IMR-90 (cell line): ENCODE measurements at regions not wholly inside any gene's neighbourhood (a gene's known extent, or its start where the extent isn't known, plus 50 kb on each side); places are given as distances from the start of the nearest gene placed in this dataset.
A peak's percentile ranks its signal among the peaks of the same experiment; 100 is the strongest.

Source experiments
- ATAC-seq: fragments of 200-7000 bp; cut with Tn5 transposase; 2 replicates; pipeline ENCODE4 v1.9.1; 2020; ENCODE audit warnings: low read depth, mild to moderate bottlenecking, moderate library complexity
- BruUV-seq: library from RNA; stranded (reverse); fragments of 400-500 nt; replicated peaks from 2 replicates; lab custom pipeline; 2021; lab: Mats Ljungman, UMichigan
- CTCF ChIA-PET: fragments of 300-600 bp; formaldehyde crosslinking; extraction: SDS; loops from one replicate; lab custom pipeline; 2021; ENCODE audit warnings: antibody characterized with exemption; lab: Yijun Ruan, JAX
- POLR2A ChIA-PET: fragments of 300-600 bp; sonication (Branson Sonifier 250); formaldehyde crosslinking; loops from one replicate; lab custom pipeline; 2022; ENCODE audit warnings: antibody characterized with exemption; ENCODE audit not compliant: unreplicated experiment; lab: Charles Lee
- DNase-seq: peaks from one replicate; pipeline ENCODE4 v3.0.0; 2013
- H2AFZ ChIP-seq: replicated peaks from 2 replicates; pipeline ENCODE3; 2013; ENCODE audit warnings: low read length, mild to moderate bottlenecking; ENCODE audit not compliant: poor library complexity
- H2AK5ac ChIP-seq: 2 replicates; pipeline ENCODE4 v1.6.1; 2013; ENCODE audit warnings: low read depth, low read length, inconsistent platforms
- H2AK9ac ChIP-seq: replicated peaks from 2 replicates; pipeline ENCODE3; 2013; ENCODE audit warnings: mild to moderate bottlenecking, low read depth, low read length, moderate library complexity; ENCODE audit not compliant: poor library complexity
- H2BK120ac ChIP-seq: 2 replicates; pipeline ENCODE4 v1.6.1; 2013; ENCODE audit warnings: low read depth, low read length, inconsistent platforms
- H2BK15ac ChIP-seq: 3 replicates; pipeline ENCODE4 v1.6.1; 2013; ENCODE audit warnings: low read depth, low read length, inconsistent platforms
- H2BK20ac ChIP-seq: 2 replicates; pipeline ENCODE4 v1.6.1; 2013; ENCODE audit warnings: low read depth, mild to moderate bottlenecking, inconsistent platforms, low read length, moderate library complexity
- H2BK5ac ChIP-seq: 2 replicates; pipeline ENCODE4 v1.6.1; 2013; ENCODE audit warnings: mild to moderate bottlenecking, low read depth, low read length, inconsistent platforms; ENCODE audit not compliant: poor library complexity, severe bottlenecking
- H3K14ac ChIP-seq: replicated peaks from 2 replicates; pipeline ENCODE4 v1.6.1; 2013; ENCODE audit warnings: low read depth, low read length, inconsistent platforms
- H3K18ac ChIP-seq: 2 replicates; pipeline ENCODE4 v1.6.1; 2013; ENCODE audit warnings: low read depth, low read length, control low read depth
- H3K23ac ChIP-seq: 2 replicates; pipeline ENCODE4 v1.6.1; 2013; ENCODE audit warnings: low read depth, low read length, inconsistent platforms
- H3K27ac ChIP-seq: 2 replicates; pipeline ENCODE4 v1.5.1; 2013; ENCODE audit warnings: mild to moderate bottlenecking, control low read depth, low read length; ENCODE audit not compliant: insufficient read depth
- H3K27me3 ChIP-seq: 2 replicates; pipeline ENCODE4 v1.6.1; 2013; ENCODE audit warnings: low read length; ENCODE audit not compliant: control insufficient read depth, insufficient read depth
- H3K36me3 ChIP-seq: 2 replicates; pipeline ENCODE4 v1.6.1; 2013; ENCODE audit warnings: low read length, mixed read lengths; ENCODE audit not compliant: control insufficient read depth, insufficient read depth
- H3K4ac ChIP-seq: 2 replicates; pipeline ENCODE4 v1.6.1; 2013; ENCODE audit warnings: low read depth, low read length, inconsistent platforms
- H3K4me1 ChIP-seq: 2 replicates; pipeline ENCODE4 v1.6.1; 2013; ENCODE audit warnings: low read length, mixed read lengths; ENCODE audit not compliant: control insufficient read depth, insufficient read depth
- H3K4me2 ChIP-seq: 2 replicates; pipeline ENCODE4 v1.6.1; 2013; ENCODE audit warnings: low read depth, mild to moderate bottlenecking, control low read depth, low read length, moderate library complexity
- H3K4me3 ChIP-seq: 2 replicates; pipeline ENCODE4 v1.5.1; 2013; ENCODE audit warnings: low read depth, mild to moderate bottlenecking, control low read depth, low read length, moderate library complexity; ENCODE audit not compliant: insufficient read depth
- H3K56ac ChIP-seq: 2 replicates; pipeline ENCODE4 v1.6.1; 2013; ENCODE audit warnings: low read length, inconsistent platforms; ENCODE audit not compliant: insufficient read depth; ENCODE audit errors: extremely low read depth
- H3K79me1 ChIP-seq, 2 experiments: 2 replicates each; pipeline ENCODE4 v1.6.1; 2013; ENCODE audit warnings: low read length in 2 of 2, inconsistent platforms in 1 of 2, low read depth in 1 of 2
- H3K9ac ChIP-seq: 2 replicates; pipeline ENCODE4 v1.6.1; 2013; ENCODE audit warnings: low read depth, low read length, control low read depth
- H3K9me1 ChIP-seq: 2 replicates; pipeline ENCODE4 v1.6.1; 2013; ENCODE audit warnings: low read length, inconsistent platforms; ENCODE audit not compliant: insufficient read depth
- H3K9me3 ChIP-seq: 2 replicates; pipeline ENCODE4 v1.6.1; 2013; ENCODE audit warnings: low read length; ENCODE audit not compliant: control insufficient read depth, insufficient read depth
- H4K20me1 ChIP-seq: 2 replicates; pipeline ENCODE4 v1.6.1; 2013; ENCODE audit warnings: low read length, inconsistent platforms; ENCODE audit not compliant: insufficient read depth
- H4K5ac ChIP-seq: 2 replicates; pipeline ENCODE4 v1.6.1; 2013; ENCODE audit warnings: mild to moderate bottlenecking, low read depth, low read length, control low read depth
- H4K8ac ChIP-seq, 2 experiments: 2 replicates each; pipeline ENCODE4 v1.6.1; 2013; ENCODE audit warnings: low read depth in 2 of 2, low read length in 2 of 2, control low read depth in 1 of 2, inconsistent platforms in 1 of 2
- H4K91ac ChIP-seq: 2 replicates; pipeline ENCODE4 v1.6.1; 2013; ENCODE audit warnings: low read depth, low read length, inconsistent platforms; ENCODE audit not compliant: insufficient read depth
- MAZ ChIP-seq: IDR thresholded peaks from 2 replicates; pipeline ENCODE4 v1.6.1; 2012; ENCODE audit warnings: low read depth, mild to moderate bottlenecking, low read length, improper control_type of control experiment, moderate library complexity, borderline replicate concordance
- MXI1 ChIP-seq: IDR thresholded peaks from 2 replicates; pipeline ENCODE4 v1.6.1; 2012; ENCODE audit warnings: low read depth, mild to moderate bottlenecking, low read length, moderate library complexity, borderline replicate concordance
- POLR2A ChIP-seq: IDR thresholded peaks from 2 replicates; pipeline ENCODE4 v1.6.1; 2012; ENCODE audit warnings: mild to moderate bottlenecking, low read depth, low read length
- RAD21 ChIP-seq: IDR thresholded peaks from 2 replicates; pipeline ENCODE4 v1.6.1; 2012; ENCODE audit warnings: low read length, improper control_type of control experiment
- WGBS, 2 experiments: methylation state at CpG; one replicate each; pipeline versions ENCODE4 v1.1.5 to v1.1.7; 2013; ENCODE audit warnings: missing lambda C conversion rate in 2 of 2; ENCODE audit not compliant: insufficient read length in 1 of 2; ENCODE audit errors: extremely low coverage in 2 of 2; 5-methylcytosine and 5-hydroxymethylcytosine counted together
- dilution Hi-C: fragments of 300-500 bp; cut with HindIII; formaldehyde crosslinking; loops from one replicate; pipeline ENCODE4 v1.14.3; 2018; ENCODE audit warnings: low sequenced_read_pairs; ENCODE audit not compliant: unreplicated experiment
- in situ Hi-C: fragments of 300-500 bp; cut with MboI; formaldehyde crosslinking; loops from 3 replicates; pipeline ENCODE4 v1.14.3; 2019; ENCODE audit warnings: low sequenced_read_pairs, inconsistent platforms, mixed read lengths
- intact Hi-C: fragments of 100-400 bp; cut with micrococcal nuclease; formaldehyde crosslinking; loops from 2 replicates; pipeline ENCODE4 v1.10.0; 2022
- TF ChIP-seq, protein P1 (sequence below): fragments of 150-350 bp; IDR thresholded peaks from 2 replicates; pipeline ENCODE4 v1.6.1; 2016; ENCODE audit warnings: low read depth, mild to moderate bottlenecking, low read length, moderate library complexity, borderline replicate concordance
- TF ChIP-seq, protein P2 (sequence below): conservative IDR thresholded peaks from 2 replicates; pipeline ENCODE4 v1.5.1; 2012; ENCODE audit warnings: mild to moderate bottlenecking, low read depth, low read length, improper control_type of control experiment
- TF ChIP-seq, protein P3 (sequence below): fragments of 150-350 bp; IDR thresholded peaks from 2 replicates; pipeline ENCODE4 v1.6.1; 2017; ENCODE audit warnings: mild to moderate bottlenecking, antibody characterized with exemption, low read length, low read depth

DNA sequence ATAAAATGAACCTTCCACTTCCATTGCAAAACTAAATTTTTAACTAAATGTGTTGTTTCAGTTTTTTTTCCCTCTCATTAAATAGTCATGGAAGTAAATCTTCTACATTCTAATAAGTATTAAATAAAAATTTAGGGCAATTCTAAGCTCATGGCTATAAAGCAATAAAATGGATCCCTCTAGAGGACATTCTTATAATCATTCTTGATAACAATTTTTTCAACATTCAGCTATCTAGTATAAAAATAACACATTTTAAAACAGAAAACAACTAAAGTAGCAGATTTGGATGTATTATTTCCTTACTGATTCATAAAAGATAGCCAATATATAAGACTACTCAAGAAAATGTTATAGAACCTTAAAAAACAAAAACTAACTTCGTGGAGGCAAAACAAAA lies 393.1 kb downstream of the PLOD2 start:
- no peak overlapping the region for H2BK120ac ChIP-seq
- POLR2A ChIA-PET: no interaction called here
- H3K79me1 ChIP-seq: no peaks in the 10 kb centered on the region
- H3K4me3 ChIP-seq: no peak overlapping the region
- no peaks in the 10 kb centered on the region for H3K4me1 ChIP-seq
- no TSS peak for BruUV-seq
- no peak overlapping the region for H3K56ac ChIP-seq
- H3K14ac ChIP-seq: no peak overlapping the region
- H3K27ac ChIP-seq: no peak overlapping the region
- H2AK9ac ChIP-seq: no peak overlapping the region
- H3K27me3 ChIP-seq: no peaks in the 10 kb centered on the region
- no peak overlapping the region for H3K9ac ChIP-seq
- H3K23ac ChIP-seq: no peak overlapping the region
- H2BK15ac ChIP-seq: no peak overlapping the region
- H4K20me1 ChIP-seq: no peaks in the 10 kb centered on the region
- WGBS, 2 experiments: no CpG with 5 or more reads among the region's 1 CpG
- H4K91ac ChIP-seq: no peak overlapping the region
- H2AFZ ChIP-seq: no peak overlapping the region
- no peak overlapping the region for H3K4me2 ChIP-seq
- no peaks in the 10 kb centered on the region for H3K9me3 ChIP-seq
- H2BK5ac ChIP-seq: no peak overlapping the region
- H2BK20ac ChIP-seq: no peak overlapping the region
- H4K5ac ChIP-seq: no peak overlapping the region
- H4K8ac ChIP-seq: no peak overlapping the region
- no peak overlapping the region for H3K4ac ChIP-seq
- no peak for TF ChIP-seq MXI1
- TF ChIP-seq RAD21: 0 out of 2 replicates have a peak, but pooled peaks have one; percentile 18
- TF ChIP-seq, protein P1, sequence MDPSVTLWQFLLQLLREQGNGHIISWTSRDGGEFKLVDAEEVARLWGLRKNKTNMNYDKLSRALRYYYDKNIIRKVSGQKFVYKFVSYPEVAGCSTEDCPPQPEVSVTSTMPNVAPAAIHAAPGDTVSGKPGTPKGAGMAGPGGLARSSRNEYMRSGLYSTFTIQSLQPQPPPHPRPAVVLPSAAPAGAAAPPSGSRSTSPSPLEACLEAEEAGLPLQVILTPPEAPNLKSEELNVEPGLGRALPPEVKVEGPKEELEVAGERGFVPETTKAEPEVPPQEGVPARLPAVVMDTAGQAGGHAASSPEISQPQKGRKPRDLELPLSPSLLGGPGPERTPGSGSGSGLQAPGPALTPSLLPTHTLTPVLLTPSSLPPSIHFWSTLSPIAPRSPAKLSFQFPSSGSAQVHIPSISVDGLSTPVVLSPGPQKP: no peak
- TF ChIP-seq, protein P2, sequence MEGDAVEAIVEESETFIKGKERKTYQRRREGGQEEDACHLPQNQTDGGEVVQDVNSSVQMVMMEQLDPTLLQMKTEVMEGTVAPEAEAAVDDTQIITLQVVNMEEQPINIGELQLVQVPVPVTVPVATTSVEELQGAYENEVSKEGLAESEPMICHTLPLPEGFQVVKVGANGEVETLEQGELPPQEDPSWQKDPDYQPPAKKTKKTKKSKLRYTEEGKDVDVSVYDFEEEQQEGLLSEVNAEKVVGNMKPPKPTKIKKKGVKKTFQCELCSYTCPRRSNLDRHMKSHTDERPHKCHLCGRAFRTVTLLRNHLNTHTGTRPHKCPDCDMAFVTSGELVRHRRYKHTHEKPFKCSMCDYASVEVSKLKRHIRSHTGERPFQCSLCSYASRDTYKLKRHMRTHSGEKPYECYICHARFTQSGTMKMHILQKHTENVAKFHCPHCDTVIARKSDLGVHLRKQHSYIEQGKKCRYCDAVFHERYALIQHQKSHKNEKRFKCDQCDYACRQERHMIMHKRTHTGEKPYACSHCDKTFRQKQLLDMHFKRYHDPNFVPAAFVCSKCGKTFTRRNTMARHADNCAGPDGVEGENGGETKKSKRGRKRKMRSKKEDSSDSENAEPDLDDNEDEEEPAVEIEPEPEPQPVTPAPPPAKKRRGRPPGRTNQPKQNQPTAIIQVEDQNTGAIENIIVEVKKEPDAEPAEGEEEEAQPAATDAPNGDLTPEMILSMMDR: peak; percentile 17; the same call in 1 of the 2 replicates
- TF ChIP-seq, protein P3, sequence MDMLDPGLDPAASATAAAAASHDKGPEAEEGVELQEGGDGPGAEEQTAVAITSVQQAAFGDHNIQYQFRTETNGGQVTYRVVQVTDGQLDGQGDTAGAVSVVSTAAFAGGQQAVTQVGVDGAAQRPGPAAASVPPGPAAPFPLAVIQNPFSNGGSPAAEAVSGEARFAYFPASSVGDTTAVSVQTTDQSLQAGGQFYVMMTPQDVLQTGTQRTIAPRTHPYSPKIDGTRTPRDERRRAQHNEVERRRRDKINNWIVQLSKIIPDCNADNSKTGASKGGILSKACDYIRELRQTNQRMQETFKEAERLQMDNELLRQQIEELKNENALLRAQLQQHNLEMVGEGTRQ: no peak
- TF ChIP-seq MAZ: no peak
- no peak for TF ChIP-seq POLR2A
- intact Hi-C loops (loop anchor here (5.0 kb wide), 2 partner anchors 1796 to 1871 kb away; partner anchors contain the start of gene DIPK2A), dilution Hi-C loops (no loop called here), in situ Hi-C loops (no loop called here)
- DNase-seq (no peak), ATAC-seq (no peak)
- H2AK5ac ChIP-seq: no peak overlapping the region
- CTCF ChIA-PET: interaction anchor here (1.0 to 1.4 kb wide), 2 partner anchors 9 to 80 kb away, joined by 3 to 8 read pairs; no protein-coding TSS in a partner anchor
- H3K18ac ChIP-seq: no peak overlapping the region
- H3K36me3 ChIP-seq: no peaks in the 10 kb centered on the region
- H3K9me1 ChIP-seq: no peaks in the 10 kb centered on the region
